ENCODE measurements at regions not wholly inside any gene's neighbourhood (a gene's known extent, or its start where the extent isn't known, plus 50 kb on each side); places are given as distances from the start of the nearest gene placed in this dataset.
"Not testable (repeated sequence)": the region's sequence is repeated elsewhere in the genome, so short reads cannot be mapped to it uniquely, and the experiment has no call there.

DNA sequence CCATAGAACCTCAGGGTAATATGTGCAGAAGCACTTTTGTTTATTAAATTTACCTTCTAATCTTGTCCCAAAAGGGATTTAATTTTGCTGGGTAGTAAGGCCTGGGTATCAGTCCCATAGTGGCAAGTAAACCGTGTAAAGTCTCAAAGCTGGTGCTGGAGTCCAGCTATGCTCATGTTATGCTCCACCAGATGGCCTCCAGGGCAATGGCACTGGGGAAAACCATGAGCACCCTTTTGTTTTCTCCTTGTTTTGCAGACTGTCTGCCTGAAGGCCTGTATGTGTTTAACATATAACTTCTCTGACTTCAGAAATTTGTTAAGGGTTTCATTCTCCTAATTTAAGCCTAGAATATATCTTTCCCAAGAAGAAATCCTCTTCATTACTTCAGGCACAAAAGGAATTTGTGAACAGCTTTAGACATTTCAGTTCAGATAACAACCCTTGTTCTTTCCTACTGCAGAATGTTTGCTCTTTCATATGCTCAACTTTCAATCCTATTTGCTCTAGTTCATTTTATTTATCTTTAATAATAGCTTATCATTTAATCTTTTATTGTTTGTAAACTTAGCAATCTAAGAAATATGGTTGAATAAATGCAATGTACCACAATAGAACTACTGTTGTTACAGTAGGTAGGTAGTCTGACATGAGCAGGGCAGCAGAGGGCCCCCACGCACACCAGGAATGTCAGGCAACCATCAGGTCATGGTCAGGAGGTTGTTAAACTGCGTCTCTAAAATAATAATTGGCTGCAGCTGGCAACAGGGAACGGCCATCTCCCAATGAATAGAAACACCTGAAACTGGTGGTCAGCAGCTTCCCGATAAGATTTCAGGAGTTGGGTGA, 162.8 kb downstream of the TENT5A start:
- TF ChIP-seq, protein P1, sequence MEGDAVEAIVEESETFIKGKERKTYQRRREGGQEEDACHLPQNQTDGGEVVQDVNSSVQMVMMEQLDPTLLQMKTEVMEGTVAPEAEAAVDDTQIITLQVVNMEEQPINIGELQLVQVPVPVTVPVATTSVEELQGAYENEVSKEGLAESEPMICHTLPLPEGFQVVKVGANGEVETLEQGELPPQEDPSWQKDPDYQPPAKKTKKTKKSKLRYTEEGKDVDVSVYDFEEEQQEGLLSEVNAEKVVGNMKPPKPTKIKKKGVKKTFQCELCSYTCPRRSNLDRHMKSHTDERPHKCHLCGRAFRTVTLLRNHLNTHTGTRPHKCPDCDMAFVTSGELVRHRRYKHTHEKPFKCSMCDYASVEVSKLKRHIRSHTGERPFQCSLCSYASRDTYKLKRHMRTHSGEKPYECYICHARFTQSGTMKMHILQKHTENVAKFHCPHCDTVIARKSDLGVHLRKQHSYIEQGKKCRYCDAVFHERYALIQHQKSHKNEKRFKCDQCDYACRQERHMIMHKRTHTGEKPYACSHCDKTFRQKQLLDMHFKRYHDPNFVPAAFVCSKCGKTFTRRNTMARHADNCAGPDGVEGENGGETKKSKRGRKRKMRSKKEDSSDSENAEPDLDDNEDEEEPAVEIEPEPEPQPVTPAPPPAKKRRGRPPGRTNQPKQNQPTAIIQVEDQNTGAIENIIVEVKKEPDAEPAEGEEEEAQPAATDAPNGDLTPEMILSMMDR (IDR thresholded peaks at IDR 0.05; ENCODE audit: extremely low read depth, insufficient read depth, missing control alignments) = no peak
- no peak for DNase-seq (ENCODE audit: low spot score)

DNA sequence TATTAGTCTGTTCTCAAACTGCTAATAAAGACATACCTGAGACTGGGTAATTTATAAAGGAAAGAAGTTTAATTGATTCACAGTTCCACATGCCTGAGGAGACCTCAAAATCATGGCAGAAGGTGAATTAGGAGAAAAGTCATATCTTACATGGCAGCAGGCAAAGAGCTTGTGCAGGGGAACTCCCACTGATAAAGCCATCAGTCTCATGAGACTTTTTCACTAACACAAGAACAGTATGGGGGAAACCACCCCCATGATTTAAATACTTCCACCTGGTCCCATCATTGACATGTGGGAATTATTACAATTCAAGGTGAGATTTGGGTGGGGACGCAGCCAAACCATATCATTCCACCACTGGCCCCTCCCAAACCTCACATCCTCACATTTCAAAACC, 166.8 kb downstream of the TENT5A start:
- DNase-seq (ENCODE audit: low spot score); in situ Hi-C loops (cut with MboI; ENCODE audit: low pct_unique_long_range_greater_than_20kb, low sequenced_read_pairs, unreplicated experiment): not testable (repeated sequence)

More for the DNA sequence above, 162.8 kb downstream of the TENT5A start:
- in situ Hi-C loops (cut with MboI; ENCODE audit: low pct_unique_long_range_greater_than_20kb, low sequenced_read_pairs, unreplicated experiment) = no loop called here

DNA sequence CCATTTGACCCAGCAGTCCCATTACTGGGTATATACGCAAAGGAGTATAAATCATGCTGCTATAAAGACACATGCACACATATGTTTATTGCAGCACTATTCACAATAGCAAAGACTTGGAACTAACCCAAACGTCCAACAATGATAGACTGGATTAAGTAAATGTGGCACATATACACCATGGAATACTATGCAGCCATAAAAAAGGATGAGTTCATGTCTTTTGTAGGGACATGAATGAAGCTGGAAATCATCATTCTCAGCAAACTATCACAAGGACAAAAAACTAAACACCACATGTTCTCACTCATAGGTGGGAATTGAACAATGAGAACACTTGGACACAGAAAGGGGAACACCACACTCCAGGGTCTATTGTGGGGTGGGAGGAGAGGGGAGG, 168.3 kb downstream of the TENT5A start:
- in situ Hi-C loops (cut with MboI; ENCODE audit: low pct_unique_long_range_greater_than_20kb, low sequenced_read_pairs, unreplicated experiment); DNase-seq (ENCODE audit: low spot score): not testable (repeated sequence)

DNA sequence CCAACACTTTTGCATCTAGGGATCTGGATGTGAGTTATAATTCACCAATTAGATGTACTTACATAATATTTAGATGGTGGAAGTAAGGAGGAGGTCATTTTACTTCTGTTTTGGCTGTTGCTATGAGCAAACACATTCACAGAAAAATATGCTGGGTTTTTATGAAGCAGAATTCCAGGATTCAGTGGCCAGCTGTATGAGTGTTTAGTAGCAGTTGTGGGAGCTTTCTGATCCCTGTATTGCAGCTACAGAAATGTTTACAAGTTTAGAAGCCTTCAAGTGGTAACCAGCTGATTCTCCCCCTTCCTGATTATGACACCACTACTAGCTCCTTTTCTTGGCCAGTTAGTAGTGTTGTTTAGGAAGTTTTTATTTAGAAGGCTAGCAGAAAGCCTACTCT, 177.0 kb downstream of the TENT5A start:
- in situ Hi-C loops (cut with MboI; ENCODE audit: low pct_unique_long_range_greater_than_20kb, low sequenced_read_pairs, unreplicated experiment) = no loop called here
- TF ChIP-seq, protein P1 (IDR thresholded peaks at IDR 0.05; ENCODE audit: extremely low read depth, insufficient read depth, missing control alignments) = no peak
- DNase-seq (ENCODE audit: low spot score) = no peak

DNA sequence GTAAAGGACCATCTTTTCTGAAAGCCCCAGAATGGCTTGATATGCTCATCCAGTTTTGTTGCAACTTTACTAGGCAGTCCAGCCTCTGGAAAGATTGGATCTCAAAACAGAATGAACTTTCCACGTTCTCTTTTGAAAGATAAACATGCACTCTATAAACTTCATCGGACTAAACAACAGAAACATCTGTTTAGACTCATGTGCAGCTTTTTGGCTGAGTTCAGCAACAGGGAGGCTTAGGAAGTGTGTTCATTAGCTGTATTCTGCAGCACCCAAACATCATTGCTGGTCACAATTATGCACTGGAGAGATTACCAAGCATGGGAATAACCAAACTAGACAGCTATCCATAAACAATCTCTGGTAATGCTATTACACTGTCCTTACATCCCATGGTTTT, 180.5 kb downstream of the TENT5A start:
- DNase-seq (ENCODE audit: low spot score) = no peak
- TF ChIP-seq, protein P1 (IDR thresholded peaks at IDR 0.05; ENCODE audit: extremely low read depth, insufficient read depth, missing control alignments) = no peak
- in situ Hi-C loops (cut with MboI; ENCODE audit: low pct_unique_long_range_greater_than_20kb, low sequenced_read_pairs, unreplicated experiment) = no loop called here

DNA sequence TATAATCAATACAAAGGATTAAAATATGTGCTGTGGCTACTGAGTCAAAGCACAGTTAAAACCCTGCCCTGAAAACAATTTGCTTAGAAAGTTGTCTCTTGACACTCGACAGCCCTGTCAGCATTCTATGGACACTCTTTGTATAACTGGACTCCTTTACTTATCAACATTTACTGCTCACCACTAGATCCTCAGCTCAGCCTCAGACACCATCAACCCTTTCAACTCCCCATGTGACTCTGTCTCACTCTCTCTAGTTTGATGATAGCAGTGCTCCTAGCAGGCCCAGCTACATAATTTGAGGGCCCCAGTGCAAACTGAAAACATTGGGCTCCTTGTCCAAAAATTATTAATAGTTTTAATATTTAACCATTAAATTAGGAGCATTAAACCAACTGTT, 181.8 kb downstream of the TENT5A start:
- in situ Hi-C loops (cut with MboI; ENCODE audit: low pct_unique_long_range_greater_than_20kb, low sequenced_read_pairs, unreplicated experiment) = no loop called here
- TF ChIP-seq, protein P1 (IDR thresholded peaks at IDR 0.05; ENCODE audit: extremely low read depth, insufficient read depth, missing control alignments) = no peak
- DNase-seq (ENCODE audit: low spot score) = no peak

DNA sequence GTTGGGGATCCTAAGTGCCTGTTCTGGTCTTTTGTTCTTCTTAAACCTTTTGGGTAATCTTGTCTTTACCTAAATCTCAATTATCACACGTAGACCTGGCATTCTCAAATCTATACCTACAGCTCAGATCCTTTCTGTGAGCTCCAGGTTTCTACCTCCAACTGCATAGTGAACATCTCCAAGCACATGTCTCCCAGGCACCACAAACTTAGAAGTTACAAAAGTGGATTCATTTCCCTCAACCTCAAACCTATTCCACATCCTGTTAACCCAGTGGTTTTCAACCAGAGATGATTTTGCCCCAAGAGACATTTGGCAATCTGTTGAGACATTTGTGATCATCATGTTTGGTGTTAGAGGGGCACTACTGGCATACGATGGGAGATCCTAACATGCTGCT, 183.5 kb downstream of the TENT5A start:
- in situ Hi-C loops (cut with MboI; ENCODE audit: low pct_unique_long_range_greater_than_20kb, low sequenced_read_pairs, unreplicated experiment) = no loop called here
- no peak for DNase-seq (ENCODE audit: low spot score)
- TF ChIP-seq, protein P1 (IDR thresholded peaks at IDR 0.05; ENCODE audit: extremely low read depth, insufficient read depth, missing control alignments) = no peak

Data from GM13977 (cell line).